HG03135 (cell line): ENCODE measurements at regions not wholly inside any gene's neighbourhood (a gene's known extent, or its start where the extent isn't known, plus 50 kb on each side); places are given as distances from the start of the nearest gene placed in this dataset.

Experiments
- ATAC-seq: cut with Tn5 transposase; IDR thresholded peaks from one replicate; pipeline ENCODE4 v1.9.1; 2021; ENCODE audit warnings: mild to moderate bottlenecking, moderate library complexity; ENCODE audit not compliant: unreplicated experiment

GRCh38 chr13:47351798-47352197 is 454.9 kb upstream of the HTR2A start:
- ATAC-seq, result no peak

DNA sequence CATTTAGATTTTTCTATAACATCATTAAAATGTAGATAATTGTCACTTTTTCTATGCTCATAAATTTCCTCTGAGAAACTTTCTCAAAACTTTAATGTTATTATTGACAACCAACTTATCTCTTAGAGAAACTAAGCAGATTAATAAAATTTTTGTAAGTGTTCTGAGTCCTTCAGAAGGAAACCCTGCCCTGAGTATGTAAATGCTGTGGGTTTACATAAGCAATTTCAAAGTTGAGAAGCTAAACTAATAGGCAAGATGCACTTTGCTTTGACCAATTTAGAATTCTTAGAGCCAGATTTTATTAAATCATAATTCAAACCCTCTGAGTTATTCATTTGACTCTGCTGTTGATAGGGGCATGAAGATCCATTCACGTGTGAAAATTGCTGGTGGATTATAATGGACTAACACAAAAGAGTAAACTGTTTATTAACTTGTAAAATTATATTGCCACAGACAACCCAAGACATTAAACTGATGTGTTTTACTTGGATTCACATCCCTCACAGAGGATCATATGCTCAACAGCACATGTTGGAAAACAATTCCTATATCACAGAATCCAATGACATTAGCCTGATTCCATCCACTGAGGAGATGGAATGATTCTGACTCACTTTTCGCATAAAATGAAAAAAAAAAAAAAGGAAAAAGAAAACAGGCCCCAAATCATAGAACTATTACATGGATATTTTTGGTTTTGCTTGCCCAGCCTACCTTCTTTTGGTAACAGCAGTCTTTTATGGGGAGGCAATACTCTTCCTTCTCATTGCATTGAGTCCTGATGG is 453.7 kb upstream of the HTR2A start:
- ATAC-seq, result no peak

DNA sequence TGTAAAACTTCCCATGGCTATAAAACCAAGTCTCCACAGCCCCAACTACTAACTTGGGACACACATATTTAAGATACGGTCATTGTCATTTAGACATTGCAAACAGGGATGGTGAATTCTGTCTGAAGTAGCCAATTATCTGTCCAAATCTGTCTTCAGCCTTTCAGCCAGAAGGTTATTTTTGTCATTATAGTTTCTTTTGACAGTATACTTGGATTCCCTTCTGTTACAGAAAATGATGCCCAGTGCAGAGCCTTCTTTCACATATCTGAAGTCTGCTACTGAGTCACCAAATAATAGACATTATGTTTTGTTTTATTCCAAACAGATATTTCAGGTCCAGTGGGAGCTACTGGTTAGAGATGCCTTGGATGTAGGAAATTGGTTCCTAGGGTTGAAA is 452.4 kb upstream of the HTR2A start:
- no peak for ATAC-seq

DNA sequence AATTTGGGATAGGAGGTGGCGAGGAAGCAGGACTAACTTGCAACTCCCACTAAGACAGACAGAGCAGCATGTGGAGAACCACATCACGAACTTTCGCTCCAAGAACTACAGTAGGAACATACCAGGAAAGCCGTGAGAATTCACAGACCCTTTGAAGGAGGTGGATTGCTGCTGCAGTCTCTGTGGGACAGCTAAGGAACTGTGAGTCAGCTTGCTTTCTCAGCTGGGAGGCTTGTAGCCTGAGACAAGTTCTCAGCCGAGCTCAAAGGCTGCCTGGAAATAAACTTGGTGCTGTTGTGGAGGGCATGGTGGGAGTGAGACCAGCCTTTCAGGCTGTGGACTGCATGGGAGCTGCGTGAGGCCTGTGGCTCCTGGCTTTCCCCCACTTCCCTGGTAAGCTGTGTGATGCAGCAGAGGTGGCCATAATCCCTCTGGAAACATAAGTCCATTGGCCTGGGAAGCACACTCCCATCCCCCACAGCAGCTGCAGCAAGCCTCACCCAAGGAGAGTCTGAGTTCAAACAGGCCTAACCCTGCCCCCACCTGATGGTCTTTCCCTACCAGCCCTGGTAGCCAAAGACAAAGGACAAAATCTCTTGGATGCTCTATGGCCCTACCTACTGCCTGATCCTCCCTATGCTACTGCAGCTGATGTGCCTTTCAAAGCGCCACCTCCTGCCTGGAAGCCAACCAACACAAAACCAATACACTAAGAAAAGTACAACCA is 441.1 kb upstream of the HTR2A start:
- no peak for ATAC-seq

GRCh38 chr13:47334173-47334572 is 437.3 kb upstream of the HTR2A start:
- no peak for ATAC-seq

GRCh38 chr13:47332149-47332548 is 435.3 kb upstream of the HTR2A start:
- ATAC-seq, result no peak

GRCh38 chr13:47330031-47330430 is 433.2 kb upstream of the HTR2A start:
- ATAC-seq, result no peak

DNA sequence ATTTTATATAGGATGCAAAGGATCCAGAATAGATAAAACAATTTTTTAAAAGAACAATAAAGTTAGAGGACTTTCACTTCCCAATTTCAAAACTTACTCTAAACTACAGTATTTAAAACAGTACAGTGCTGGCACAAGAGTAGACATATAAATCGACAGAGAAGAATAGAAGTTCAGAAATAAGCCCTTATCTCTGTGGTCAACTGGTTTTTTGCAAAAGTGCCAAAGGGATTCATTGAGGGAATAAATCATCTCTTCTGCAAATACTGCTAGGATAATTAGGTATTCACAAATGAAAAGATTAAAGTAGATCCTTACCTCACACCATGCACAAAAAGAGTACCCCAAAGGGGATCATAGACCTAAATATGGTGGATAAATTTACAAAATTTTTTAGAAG is 431.0 kb upstream of the HTR2A start:
- no peak for ATAC-seq

GRCh38 chr13:47326061-47326460 is 429.2 kb upstream of the HTR2A start:
- no peak for ATAC-seq

DNA sequence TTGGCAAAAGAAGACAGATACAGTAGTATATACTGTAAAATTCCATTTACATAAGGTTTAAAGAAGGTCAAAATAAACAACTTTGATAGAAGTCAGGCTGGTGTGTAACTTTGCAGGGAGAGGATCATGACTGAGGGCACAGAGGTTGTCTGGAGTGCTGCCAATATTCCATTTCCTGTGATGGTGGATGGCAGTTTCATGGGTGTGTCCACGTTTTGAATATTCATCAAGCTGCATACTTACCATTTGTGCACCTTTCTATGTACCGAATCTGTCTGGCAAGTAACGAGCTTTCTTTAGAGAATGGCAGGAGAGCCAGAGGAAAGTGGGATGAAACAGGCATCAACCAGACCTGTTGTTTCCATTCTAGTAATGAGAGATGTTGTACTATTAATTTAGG is 420.5 kb upstream of the HTR2A start:
- ATAC-seq, result no peak

GRCh38 chr13:47310401-47310800 is 413.5 kb upstream of the HTR2A start:
- ATAC-seq, result no peak

GRCh38 chr13:47306991-47307390 is 410.1 kb upstream of the HTR2A start:
- ATAC-seq, result no peak

DNA sequence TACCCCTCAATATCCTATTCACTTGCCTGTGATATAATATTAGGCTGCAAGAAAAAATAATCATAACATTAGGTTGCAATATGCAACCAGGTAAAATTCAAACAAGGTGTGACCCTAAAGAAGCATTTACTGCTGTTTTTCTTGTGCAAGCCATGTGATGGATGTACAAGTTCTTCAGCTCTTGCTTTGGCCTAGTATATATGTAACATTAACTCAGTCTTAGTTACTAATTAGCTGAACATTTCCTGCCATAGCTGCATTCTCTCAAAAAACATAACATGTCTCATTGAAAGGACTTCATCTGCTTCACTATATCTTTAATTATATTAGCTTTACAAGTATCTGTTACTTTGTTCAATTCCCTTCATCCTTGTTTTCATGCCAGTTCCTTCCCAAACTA is 406.8 kb upstream of the HTR2A start:
- peak; percentile 83 for ATAC-seq

- no peak for ATAC-seq
These were observed 402.5 kb upstream of the HTR2A start for GRCh38 chr13:47299304-47299703.

DNA sequence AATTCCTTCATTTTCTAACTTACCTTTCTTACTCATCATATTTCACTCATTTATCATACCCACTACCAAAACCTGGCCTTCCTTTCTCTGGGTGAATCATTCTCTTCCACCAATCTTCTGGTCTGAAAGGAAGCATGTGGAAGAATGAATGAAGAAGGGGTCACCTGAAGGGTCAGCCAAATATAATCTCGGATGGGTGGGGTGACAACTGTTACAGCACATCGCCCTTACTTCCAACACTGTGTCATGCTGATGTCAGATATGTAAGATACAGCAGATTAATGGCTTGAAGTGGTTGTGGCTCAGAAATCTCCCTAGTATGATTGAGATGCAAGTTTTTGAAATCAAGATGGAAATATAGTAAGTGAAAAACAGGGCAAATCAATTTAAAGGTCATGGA is 401.7 kb upstream of the HTR2A start:
- ATAC-seq, result no peak

DNA sequence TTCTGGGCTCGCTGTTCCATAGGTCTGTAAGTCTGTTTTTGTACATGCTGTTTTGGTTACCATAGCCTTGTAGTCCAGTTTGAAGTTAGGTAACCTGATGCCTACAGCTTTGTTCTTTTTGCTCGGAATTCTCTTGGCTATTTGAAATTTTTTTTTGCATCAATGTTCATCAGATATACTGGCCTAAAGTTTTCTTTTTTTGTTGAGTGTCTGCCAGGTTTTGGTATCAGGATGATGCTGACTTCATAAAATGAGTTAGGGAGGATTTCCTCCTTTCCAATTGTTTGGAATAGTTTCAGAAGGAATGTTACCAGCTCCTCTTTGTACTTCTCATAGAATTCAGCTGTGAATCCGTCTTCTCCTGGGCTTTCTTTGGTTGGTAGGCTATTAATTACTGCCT is 397.8 kb upstream of the HTR2A start:
- ATAC-seq, result no peak

DNA sequence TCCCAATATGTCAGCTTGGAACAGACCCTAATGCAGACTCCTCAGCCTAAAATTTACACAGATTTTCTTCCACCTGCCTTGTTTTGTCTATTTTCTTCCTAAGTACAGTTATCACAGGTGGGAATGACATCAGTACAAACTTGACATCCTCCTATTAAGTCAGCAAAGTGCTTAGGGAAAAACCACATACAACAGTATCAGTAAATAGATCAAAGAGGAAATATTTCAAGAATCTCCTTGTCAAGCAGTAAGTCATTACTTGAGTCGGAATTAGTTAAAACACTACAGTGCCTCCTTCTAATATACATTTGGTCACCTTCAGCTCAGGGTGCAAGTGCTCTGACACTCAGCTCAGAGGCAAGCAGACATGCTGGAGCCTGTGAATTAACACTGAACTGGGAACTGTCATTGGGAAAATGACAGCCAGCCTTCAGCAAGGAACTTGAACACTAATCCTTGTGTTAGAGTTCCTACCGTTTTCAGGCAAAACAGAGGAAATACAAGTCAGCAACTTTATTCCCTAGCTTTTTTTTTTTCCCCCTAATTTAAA is 394.3 kb upstream of the HTR2A start:
- ATAC-seq, result no peak

- no peak for ATAC-seq
These were observed 392.7 kb upstream of the HTR2A start for GRCh38 chr13:47289567-47289966.

- no peak for ATAC-seq
These were observed 391.7 kb upstream of the HTR2A start for GRCh38 chr13:47288546-47288945.

- ATAC-seq, result no peak
These were observed 390.5 kb upstream of the HTR2A start for GRCh38 chr13:47287291-47287751.

GRCh38 chr13:47281991-47282390 is 385.1 kb upstream of the HTR2A start:
- no peak for ATAC-seq

DNA sequence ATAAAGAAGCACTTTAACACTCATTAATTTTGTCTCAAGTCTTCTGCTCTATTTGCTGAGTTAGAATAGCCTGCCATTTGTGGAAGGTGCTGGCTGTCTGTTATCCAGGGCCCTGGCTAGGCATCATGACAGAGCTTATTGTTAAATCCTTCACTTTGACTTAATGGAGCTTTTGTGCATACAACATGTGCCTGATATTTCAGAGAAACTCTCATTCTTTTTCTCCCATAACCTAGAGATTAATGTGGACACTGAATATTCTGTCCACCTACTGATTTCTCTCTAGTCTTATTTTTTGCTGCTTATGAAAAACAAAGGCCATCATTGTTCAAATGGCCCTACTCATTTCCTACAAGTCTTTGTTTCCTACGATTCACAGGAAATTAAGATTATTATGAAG is 383.1 kb upstream of the HTR2A start:
- ATAC-seq, result no peak
